ENCODE measurements at regions not wholly inside any gene's neighbourhood (a gene's known extent, or its start where the extent isn't known, plus 50 kb on each side); places are given as distances from the start of the nearest gene placed in this dataset.

- CTCF ChIA-PET = interaction anchor here (0.6 kb wide), 1 partner anchor 219 kb away, joined by 4 read pairs; no protein-coding TSS in a partner anchor
- TF ChIP-seq CTCF (conservative IDR thresholded peaks at IDR 0.05; ENCODE audit: low read depth) = no peak
- POLR2A ChIA-PET (ENCODE audit: low non-redundant PET) = no interaction called here
- no peak overlapping the region for H3K27ac ChIP-seq
- DNase-seq (ENCODE audit: low spot score) = no peak
Measured at GRCh38 chr1:78274814-78275213, 216.0 kb upstream of the PTGFR start.

DNA sequence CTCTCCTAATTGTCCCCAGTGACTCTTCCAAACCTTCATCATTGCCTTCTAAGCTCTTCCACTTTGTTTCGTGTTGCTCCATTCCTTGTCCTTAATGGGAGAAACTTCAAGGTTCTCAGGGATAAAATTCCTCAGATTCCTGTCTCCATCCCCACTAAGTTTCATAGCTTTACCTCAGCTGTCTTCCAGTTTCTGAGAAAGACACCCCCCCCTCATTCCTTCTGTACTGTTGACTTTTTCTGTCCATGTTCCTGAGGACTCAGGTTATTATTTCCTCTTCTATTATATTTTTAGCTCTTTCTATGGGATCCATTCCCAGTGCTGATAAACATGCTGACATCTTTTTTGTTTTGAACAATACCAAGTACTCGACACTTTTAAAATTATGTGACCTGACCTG lies 215.3 kb upstream of the PTGFR start:
- H3K27ac ChIP-seq = no peak overlapping the region

GRCh38 chr1:78275906-78276685 lies 214.7 kb upstream of the PTGFR start:
- POLR2A ChIA-PET (ENCODE audit: low non-redundant PET) = no interaction called here
- DNase-seq (ENCODE audit: low spot score) = no peak
- no peak for TF ChIP-seq CTCF (conservative IDR thresholded peaks at IDR 0.05; ENCODE audit: low read depth)
- CTCF ChIA-PET = no interaction called here
- no peak overlapping the region for H3K27ac ChIP-seq

More for the DNA sequence above, 215.3 kb upstream of the PTGFR start:
- no peak for TF ChIP-seq CTCF (conservative IDR thresholded peaks at IDR 0.05; ENCODE audit: low read depth)
- CTCF ChIA-PET = no interaction called here
- POLR2A ChIA-PET (ENCODE audit: low non-redundant PET) = no interaction called here
- no peak for DNase-seq (ENCODE audit: low spot score)

- no peak overlapping the region for H3K27ac ChIP-seq
- ChIA-PET POLR2A (ENCODE audit: low non-redundant PET) (no interaction called here), CTCF (no interaction called here)
- TF ChIP-seq CTCF (conservative IDR thresholded peaks at IDR 0.05; ENCODE audit: low read depth) = no peak
- no peak for DNase-seq (ENCODE audit: low spot score)
Measured at GRCh38 chr1:78277253-78277652, 213.5 kb upstream of the PTGFR start.

GRCh38 chr1:78279051-78279450 lies 211.7 kb upstream of the PTGFR start:
- no peak overlapping the region for H3K27ac ChIP-seq
- no peak for TF ChIP-seq CTCF (conservative IDR thresholded peaks at IDR 0.05; ENCODE audit: low read depth)
- POLR2A ChIA-PET (ENCODE audit: low non-redundant PET) = no interaction called here
- DNase-seq (ENCODE audit: low spot score) = no peak
- CTCF ChIA-PET = no interaction called here

DNA sequence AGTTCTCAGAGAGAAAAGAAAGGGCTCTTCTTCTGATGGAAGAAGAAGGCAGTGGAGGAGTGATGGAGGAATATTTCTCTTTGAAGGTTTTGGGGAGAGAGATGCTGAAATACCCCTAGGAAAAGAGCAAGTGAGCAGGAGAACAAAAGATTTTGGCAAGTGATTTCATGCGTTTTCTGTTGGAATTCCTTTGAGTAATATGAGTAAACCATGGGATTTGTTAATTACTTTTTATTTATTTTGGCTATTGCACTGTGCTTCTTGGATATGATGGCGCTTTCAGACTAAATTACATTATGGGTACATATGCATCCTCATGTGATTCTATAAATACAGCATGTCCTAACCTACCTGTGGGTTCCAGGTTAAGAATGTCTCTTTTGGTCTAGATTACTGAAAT lies 210.1 kb upstream of the PTGFR start:
- POLR2A ChIA-PET (ENCODE audit: low non-redundant PET) = no interaction called here
- DNase-seq (ENCODE audit: low spot score) = no peak
- TF ChIP-seq CTCF (conservative IDR thresholded peaks at IDR 0.05; ENCODE audit: low read depth) = no peak
- H3K27ac ChIP-seq = no peak overlapping the region
- CTCF ChIA-PET = no interaction called here
